CD4-positive, alpha-beta T cell treated with Interleukin-6 at 100 ng/mL for 8 hours (primary cell): ENCODE measurements at regions not wholly inside any gene's neighbourhood (a gene's known extent, or its start where the extent isn't known, plus 50 kb on each side); places are given as distances from the start of the nearest gene placed in this dataset.
"Not testable (repeated sequence)": the region's sequence is repeated elsewhere in the genome, so short reads cannot be mapped to it uniquely, and the experiment has no call there.

Experiments used
- DNase-seq: peaks from one replicate; pipeline ENCODE4 v3.0.0-alpha.2; 2020; ENCODE audit warnings: mixed read lengths, low spot score

DNA sequence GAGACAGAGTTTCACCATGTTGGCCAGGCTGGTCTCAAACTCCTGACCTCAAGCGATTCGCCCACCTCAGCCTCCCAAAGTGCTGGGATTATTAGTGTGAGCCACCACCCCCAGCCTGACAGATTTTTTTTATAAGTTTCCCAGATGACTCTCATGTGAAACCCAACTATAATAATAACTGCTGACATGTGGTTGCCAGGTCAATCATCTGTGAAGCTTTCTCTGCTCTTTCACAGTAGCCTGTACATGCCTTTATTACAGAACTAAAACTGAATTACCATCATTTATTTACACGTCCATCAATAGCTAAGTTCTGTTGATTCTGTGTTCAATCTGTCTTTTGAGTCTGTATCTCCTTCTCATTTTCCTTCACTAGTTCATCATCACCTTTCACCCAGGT, 218.5 kb downstream of the RPS29 start:
- no peak for DNase-seq

GRCh38 chr14:49366416-49366815, 219.8 kb downstream of the RPS29 start:
- no peak for DNase-seq

DNA sequence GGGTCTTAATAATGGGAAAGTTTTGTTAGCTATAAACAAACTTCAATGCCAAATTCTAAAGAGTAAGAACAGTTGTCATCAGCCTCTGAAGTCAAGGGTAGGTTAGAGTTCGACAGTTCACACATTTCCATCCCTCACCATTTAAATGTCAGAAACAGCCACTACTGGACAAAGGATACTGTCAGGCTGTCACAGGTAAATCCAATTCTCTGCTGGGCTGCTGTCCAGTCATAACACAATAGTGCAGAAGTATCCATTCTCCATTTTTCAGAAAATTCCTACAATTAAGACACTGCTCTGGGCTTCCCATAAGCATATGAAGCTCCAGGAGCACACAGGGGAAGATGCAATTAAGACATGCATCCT, 221.4 kb downstream of the RPS29 start:
- no peak for DNase-seq

- no peak for DNase-seq
These were observed 222.1 kb downstream of the RPS29 start for GRCh38 chr14:49363821-49364751.

- DNase-seq = no peak
These were observed 223.3 kb downstream of the RPS29 start for GRCh38 chr14:49362916-49363315.

- DNase-seq = no peak
These were observed 247.1 kb downstream of the RPS29 start for GRCh38 chr14:49339130-49339529.

DNA sequence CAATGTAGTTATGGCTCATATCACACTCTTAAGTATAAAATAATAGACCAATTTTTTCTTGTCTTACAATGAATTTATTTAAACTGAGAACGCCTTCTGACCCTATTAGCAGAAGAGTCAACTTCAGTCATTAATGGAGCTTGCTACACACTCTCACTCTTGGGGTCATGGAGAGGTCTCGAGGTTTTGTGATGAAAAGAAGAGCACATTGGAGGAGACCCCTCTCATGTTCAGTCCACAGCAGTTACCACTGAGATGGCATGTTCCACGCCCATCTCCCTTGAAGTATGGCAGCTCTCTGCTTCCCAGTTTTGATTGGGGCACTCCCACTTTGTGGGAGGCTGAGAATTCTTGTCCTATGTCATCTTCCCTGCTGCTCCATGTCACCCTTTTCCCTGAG, 266.4 kb downstream of the RPS29 start:
- no peak for DNase-seq

DNA sequence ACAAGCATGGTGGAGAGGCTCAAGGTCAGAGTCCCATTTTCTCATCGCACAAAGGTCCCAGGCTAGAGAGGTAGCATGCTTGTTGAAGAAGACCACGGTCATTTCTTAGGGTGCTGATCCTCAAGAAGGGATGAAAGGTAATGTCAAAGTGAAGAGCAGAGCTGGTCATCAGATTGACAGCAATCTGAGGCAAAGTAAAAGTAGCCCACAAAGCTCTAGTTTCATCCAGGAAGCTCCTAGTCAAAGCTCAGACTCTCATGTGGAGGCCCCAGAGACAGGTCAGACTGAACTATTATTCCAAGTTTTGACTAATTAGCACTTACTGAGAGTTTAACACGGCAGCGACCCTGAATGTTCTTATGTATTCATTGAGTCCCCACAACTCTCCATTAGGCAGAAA, 270.6 kb downstream of the RPS29 start:
- DNase-seq = no peak

DNA sequence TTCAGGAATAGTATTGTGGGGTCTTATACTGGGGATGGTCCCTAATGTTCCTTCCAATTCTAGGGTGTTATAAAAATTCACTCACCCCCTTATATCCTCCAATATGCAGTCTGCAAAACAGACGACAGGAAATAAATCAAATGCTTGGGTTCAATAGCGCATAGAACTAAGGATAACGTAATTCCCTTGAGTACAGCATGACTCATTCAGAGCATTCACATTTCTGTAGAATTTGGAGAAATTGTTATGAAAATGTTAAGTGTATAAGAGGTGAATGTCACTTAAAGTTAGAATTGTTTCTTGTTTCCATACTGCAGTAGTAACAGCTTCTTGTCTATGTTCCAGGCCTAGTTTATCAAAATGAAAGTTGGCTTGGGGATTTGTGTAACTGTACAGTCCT, 271.4 kb downstream of the RPS29 start:
- no peak for DNase-seq

DNA sequence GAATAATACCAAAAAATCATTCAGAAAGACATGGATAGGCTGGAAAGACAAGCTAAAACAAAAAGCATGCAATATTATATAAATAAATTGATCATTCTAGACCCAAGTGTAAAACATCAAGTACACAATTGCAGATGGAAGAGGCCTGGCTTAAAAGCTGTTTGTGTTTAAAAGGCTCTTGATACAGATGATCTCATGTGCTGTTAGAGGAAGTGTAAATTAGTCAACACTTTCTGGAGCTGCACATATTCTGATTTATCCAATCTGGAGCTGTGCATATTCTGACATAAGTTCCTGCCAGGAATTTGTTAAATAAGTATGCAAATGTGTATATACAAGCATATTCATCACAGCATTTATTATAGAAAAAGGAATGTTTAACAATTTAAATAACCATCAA, 273.1 kb downstream of the RPS29 start:
- DNase-seq = no peak

DNA sequence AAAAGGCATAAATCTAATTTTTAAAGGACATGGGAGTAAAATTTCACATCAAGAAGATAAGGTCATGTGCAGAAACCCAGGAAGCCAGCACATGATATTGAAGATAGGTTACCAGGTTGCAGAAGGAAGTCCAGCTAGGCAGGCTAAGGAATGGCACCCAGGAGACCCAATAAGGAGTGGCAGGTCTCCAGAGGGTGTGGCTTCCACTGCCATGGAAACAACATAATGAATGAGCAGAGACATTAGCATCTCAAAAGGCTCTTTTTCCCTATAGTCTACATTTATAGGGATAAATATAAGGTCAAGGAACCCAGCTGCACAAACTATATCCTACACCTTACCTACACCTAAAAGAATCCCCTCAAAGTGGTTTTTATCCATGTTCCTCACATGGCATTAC, 275.9 kb downstream of the RPS29 start:
- DNase-seq = no peak

DNA sequence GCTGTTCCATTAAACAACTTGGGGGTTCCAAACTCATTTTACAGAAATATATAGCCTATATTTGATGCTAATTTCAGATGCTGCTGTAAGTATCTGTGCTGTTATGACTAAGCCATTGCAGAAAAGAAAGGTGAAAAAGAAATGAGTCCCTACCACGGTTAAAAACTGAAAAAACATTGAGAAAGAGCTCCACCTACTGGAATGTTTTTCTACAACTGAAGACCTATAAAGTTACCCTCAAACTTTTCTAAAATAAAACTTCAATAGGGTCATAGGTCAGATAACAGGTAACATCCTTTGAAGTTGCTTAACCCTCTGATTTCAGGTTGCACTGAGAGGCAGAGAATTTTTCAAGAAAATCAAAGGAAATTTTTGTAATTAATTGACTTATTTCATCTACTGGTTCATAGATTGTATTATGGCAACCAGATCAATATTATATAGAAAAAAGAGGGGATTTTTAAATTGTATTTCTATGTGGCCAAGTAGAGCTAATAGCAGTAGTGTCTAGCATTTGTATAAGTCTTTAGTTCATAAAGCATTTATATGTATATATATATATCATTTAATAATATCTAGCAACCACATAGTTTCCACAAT, 279.9 kb downstream of the RPS29 start:
- DNase-seq = no peak

GRCh38 chr14:49303946-49304516, 282.1 kb downstream of the RPS29 start:
- no peak for DNase-seq

DNA sequence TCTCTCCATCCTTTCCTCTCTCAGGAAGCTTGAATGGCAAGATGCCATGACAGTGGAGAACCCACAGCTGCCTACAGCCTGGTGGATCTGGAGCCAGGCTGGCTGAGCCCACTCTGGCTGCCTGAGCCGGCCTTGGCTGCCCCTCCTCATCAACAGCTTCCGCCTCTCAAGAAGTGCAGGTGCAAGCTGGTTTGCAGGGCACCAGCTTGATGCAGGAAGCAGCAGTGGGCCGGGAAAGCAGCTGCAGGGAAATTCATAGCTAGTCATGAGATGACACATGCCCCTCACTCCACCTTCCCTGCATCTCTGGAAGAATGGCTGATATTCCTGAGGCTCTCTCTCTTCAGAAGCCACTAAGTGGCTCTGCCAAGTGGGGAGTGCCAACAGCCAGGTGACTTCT, 289.1 kb downstream of the RPS29 start:
- no peak for DNase-seq

- DNase-seq = no peak
These were observed 291.5 kb downstream of the RPS29 start for GRCh38 chr14:49294621-49295148.

- DNase-seq = no peak
These were observed 299.2 kb downstream of the RPS29 start for GRCh38 chr14:49287004-49287403.

DNA sequence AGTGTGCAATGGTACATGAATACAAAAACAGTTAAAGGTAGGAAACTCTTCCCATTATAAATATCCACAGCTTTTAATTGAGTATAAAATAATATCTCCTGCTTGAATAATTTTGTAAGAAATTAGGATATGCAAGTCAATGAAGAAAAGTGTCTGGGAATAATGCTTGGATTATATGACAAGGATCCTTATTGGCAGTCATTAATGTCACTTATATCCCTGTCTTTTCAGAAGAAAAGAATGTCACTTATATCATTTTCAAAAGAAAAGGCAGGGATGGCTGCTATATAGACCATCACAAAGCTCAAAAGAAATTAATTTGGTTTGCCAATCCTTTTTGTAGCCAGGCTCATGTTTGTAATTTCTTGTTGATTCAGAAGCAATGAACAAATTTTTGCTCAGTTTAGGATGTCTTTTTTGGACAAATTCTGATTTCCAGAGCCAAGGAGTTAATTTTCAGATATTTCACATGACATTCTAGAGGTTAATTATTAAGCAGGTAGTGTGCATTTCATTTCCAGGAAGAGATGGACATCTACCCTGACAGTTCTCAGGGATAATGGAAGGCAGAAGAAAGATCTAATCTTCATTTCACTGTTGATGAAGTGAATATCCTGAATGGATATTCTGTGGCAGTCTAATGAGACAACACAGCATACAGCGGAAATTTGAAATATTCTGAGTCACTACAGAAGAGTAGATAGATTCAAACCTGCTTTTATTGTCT, 299.8 kb downstream of the RPS29 start:
- DNase-seq = no peak

DNA sequence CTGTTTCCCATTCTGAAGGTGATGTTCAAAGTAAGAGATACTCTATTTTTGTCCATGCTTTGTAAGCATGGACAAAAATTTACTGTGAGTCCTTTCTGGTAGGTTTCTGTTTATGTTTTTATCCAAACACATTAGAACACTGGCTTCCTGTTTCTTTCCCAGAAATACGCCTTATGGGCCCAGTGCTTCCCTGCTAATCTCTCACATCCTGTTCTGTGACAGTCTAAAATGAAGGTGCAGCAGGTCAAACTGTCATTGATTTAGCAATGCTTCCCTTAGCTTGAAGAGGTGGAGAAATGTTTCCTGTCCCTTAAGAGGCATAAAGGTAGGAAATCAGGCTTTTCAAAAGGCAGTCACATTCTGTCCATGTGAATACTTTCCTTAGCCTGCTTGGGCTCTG, 305.6 kb downstream of the RPS29 start:
- no peak for DNase-seq

DNA sequence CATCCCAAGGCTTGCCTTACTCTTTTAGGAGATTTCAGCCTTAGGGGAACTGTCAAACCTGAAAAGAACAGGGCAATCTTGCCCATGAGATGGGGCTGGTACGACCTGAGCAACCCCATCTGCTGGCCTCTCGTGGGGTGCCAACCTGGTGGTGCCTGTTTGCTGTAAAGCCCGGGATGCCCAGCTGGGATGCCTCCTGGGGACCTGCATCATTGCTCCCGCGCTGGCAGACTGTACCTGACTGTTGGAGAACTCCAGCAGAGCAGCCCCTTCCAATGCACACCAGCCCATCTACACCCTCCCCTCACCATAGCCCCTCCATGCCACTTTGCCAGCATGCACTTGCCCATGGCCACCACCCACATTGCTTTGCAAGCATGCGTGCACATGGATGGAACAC, 335.7 kb downstream of the RPS29 start:
- DNase-seq = no peak

DNA sequence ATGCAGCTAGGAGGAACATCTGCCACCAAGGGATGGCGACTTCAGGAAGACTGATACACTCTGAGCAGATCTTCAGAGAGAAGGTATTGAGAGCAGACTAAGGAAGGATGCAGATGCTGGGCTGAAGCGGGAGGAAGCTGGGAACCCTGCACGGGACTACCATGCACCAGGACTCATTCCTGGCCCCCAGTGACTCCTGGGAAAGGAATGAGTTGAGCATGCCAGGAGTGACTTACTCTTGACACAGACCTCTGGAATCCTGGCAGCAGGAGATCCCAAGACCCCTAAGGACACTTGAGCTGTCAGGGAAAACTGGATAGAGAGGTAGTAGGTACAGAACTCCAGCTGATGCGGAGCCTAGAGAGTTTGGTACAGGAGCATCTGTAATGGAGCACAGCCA, 336.1 kb downstream of the RPS29 start:
- no peak for DNase-seq

GRCh38 chr14:49249022-49249421, 337.2 kb downstream of the RPS29 start:
- no peak for DNase-seq

- DNase-seq = not testable (repeated sequence)
These were observed 342.4 kb downstream of the RPS29 start for GRCh38 chr14:49243777-49244176.
